Liver (tissue), 8 donors: ENCODE measurements at regions not wholly inside any gene's neighbourhood (a gene's known extent, or its start where the extent isn't known, plus 50 kb on each side); places are given as distances from the start of the nearest gene placed in this dataset.

ENCODE experiments used
- DNase-seq: peaks from one replicate; pipeline ENCODE4 v3.0.0-alpha.2; 2017; ENCODE audit warnings: low spot score
- H3K27ac ChIP-seq, 2 donors: one replicate each; pipeline ENCODE4 v1.7.0; 2013; ENCODE audit warnings: inconsistent platforms in 2 of 2, low read length in 2 of 2, control low read depth in 1 of 2, low read depth in 1 of 2, mild to moderate bottlenecking in 1 of 2
- H3K27me3 ChIP-seq, 4 donors: one replicate each; pipeline versions ENCODE4 v1.6.1 to v1.7.0; 2013; ENCODE audit warnings: low read length in 3 of 4, inconsistent platforms in 1 of 4, mild to moderate bottlenecking in 1 of 4, moderate library complexity in 1 of 4; ENCODE audit not compliant: control insufficient read depth in 4 of 4, insufficient read depth in 4 of 4
- H3K36me3 ChIP-seq, 4 donors: one replicate each; pipeline versions ENCODE4 v1.6.1 to v1.7.0; 2013; ENCODE audit warnings: low read length in 3 of 4, mild to moderate bottlenecking in 3 of 4, low read depth in 1 of 4, moderate library complexity in 1 of 4; ENCODE audit not compliant: control insufficient read depth in 4 of 4, insufficient read depth in 3 of 4
- H3K4me1 ChIP-seq, 4 donors: one replicate each; pipeline versions ENCODE4 v1.6.1 to v1.7.0; 2013; ENCODE audit warnings: low read length in 3 of 4, mild to moderate bottlenecking in 3 of 4, moderate library complexity in 1 of 4; ENCODE audit not compliant: control insufficient read depth in 4 of 4, insufficient read depth in 4 of 4
- H3K4me3 ChIP-seq, 3 donors: one replicate each; pipeline versions ENCODE4 v1.6.1 to v1.7.0; 2013; ENCODE audit warnings: low read length in 3 of 3, control low read depth in 1 of 3, low read depth in 1 of 3, mild to moderate bottlenecking in 1 of 3
- H3K9ac ChIP-seq, 2 donors: one replicate each; pipeline ENCODE4 v1.7.0; 2013; ENCODE audit warnings: low read length in 2 of 2, mild to moderate bottlenecking in 2 of 2, moderate library complexity in 2 of 2, control low read depth in 1 of 2, low read depth in 1 of 2
- H3K9me3 ChIP-seq, 4 donors: one replicate each; pipeline versions ENCODE4 v1.6.1 to v1.7.0; 2013; ENCODE audit warnings: low read length in 3 of 4; ENCODE audit not compliant: control insufficient read depth in 4 of 4
- ATF3 ChIP-seq: IDR thresholded peaks from 2 replicates; pipeline ENCODE4 v1.6.1; 2016; ENCODE audit warnings: antibody characterized with exemption
- CTCF ChIP-seq: fragments of 150-350 bp; IDR thresholded peaks from 2 replicates; pipeline ENCODE4 v1.5.1; 2017; ENCODE audit warnings: improper control_type of control experiment, low read depth, low read length; ENCODE audit not compliant: missing input control
- EGR1 ChIP-seq, 2 donors: IDR thresholded peaks; 2 replicates each; pipeline ENCODE4 v1.6.1; 2016 to 2018; ENCODE audit warnings: antibody characterized with exemption in 2 of 2, low read depth in 2 of 2
- FOXA1 ChIP-seq: IDR thresholded peaks from 2 replicates; pipeline ENCODE4 v1.6.1; 2016; ENCODE audit warnings: antibody characterized with exemption
- FOXA2 ChIP-seq: IDR thresholded peaks from 2 replicates; pipeline ENCODE4 v1.6.1; 2016; ENCODE audit warnings: antibody characterized with exemption
- GABPA ChIP-seq, 2 donors: IDR thresholded peaks in 1 of 2; conservative IDR thresholded peaks in 1 of 2; 2 replicates each; pipeline ENCODE4 v1.6.1; 2016; ENCODE audit warnings: antibody characterized with exemption in 2 of 2, mild to moderate bottlenecking in 1 of 2, moderate library complexity in 1 of 2
- HNF4A ChIP-seq, 2 donors: conservative IDR thresholded peaks; 2 replicates each; pipeline ENCODE4 v1.6.1; 2016; ENCODE audit warnings: antibody characterized with exemption in 2 of 2, mild to moderate bottlenecking in 2 of 2
- HNF4G ChIP-seq: IDR thresholded peaks from 2 replicates; pipeline ENCODE4 v1.6.1; 2016; ENCODE audit warnings: antibody characterized with exemption
- JUND ChIP-seq, 2 donors: IDR thresholded peaks; 2 replicates each; pipeline ENCODE4 v1.6.1; 2016; ENCODE audit warnings: antibody characterized with exemption in 2 of 2
- MAX ChIP-seq: IDR thresholded peaks from 2 replicates; pipeline ENCODE4 v1.6.1; 2016; ENCODE audit warnings: antibody characterized with exemption
- NR2F2 ChIP-seq: IDR thresholded peaks from 2 replicates; pipeline ENCODE4 v1.6.1; 2016; ENCODE audit warnings: antibody characterized with exemption
- RAD21 ChIP-seq, 2 donors: IDR thresholded peaks; 2 replicates each; pipeline ENCODE4 v1.6.1; 2016; ENCODE audit warnings: antibody characterized with exemption in 2 of 2, mild to moderate bottlenecking in 2 of 2
- REST ChIP-seq: IDR thresholded peaks from 2 replicates; pipeline ENCODE4 v1.6.1; 2016; ENCODE audit warnings: antibody characterized with exemption, mild to moderate bottlenecking
- RXRA ChIP-seq, 2 donors: IDR thresholded peaks; 2 replicates each; pipeline ENCODE4 v1.6.1; 2017 to 2018; ENCODE audit warnings: antibody characterized with exemption in 2 of 2, mild to moderate bottlenecking in 1 of 2
- SP1 ChIP-seq: IDR thresholded peaks from 2 replicates; pipeline ENCODE4 v1.6.1; 2018; ENCODE audit warnings: antibody characterized with exemption, mild to moderate bottlenecking
- TAF1 ChIP-seq: conservative IDR thresholded peaks from 2 replicates; pipeline ENCODE4 v1.6.1; 2016; ENCODE audit warnings: antibody characterized with exemption, mild to moderate bottlenecking
- YY1 ChIP-seq: IDR thresholded peaks from 2 replicates; pipeline ENCODE4 v1.6.1; 2016; ENCODE audit warnings: antibody characterized with exemption, mild to moderate bottlenecking
- ZBTB33 ChIP-seq: IDR thresholded peaks from 2 replicates; pipeline ENCODE4 v1.6.1; 2016; ENCODE audit warnings: antibody characterized with exemption
- WGBS: extraction: QIAGEN DNeasy Blood & Tissue Kit; methylation state at CpG from one replicate; pipeline ENCODE4 v1.1.7; 2013; 5-methylcytosine and 5-hydroxymethylcytosine counted together
- donor health status: healthy.
- donor health status: healthy.
- donor health status: healthy.
- donor health status: healthy.
- donor health status: healthy.

- TF ChIP-seq CTCF, result no peak
- no peak for TF ChIP-seq MAX
- no peak for TF ChIP-seq SP1
- TF ChIP-seq JUND (IDR thresholded peaks at IDR 0.05), result no peak
- TF ChIP-seq TAF1, result no peak
- no peak for TF ChIP-seq FOXA1
- no peak for TF ChIP-seq FOXA2
- TF ChIP-seq ZBTB33, result no peak
- no peak for TF ChIP-seq GABPA (IDR thresholded peaks at IDR 0.05 in 1 of 2, conservative IDR thresholded peaks at IDR 0.05 in 1 of 2)
- no peak for TF ChIP-seq REST
- no peak for TF ChIP-seq ATF3
- no peak for TF ChIP-seq EGR1 (IDR thresholded peaks at IDR 0.05; ENCODE audit: low read depth in 2 of 2)
- TF ChIP-seq RAD21 (IDR thresholded peaks at IDR 0.05), result no peak
- no peak for TF ChIP-seq RXRA (IDR thresholded peaks at IDR 0.05)
- no peak for TF ChIP-seq NR2F2
- no peak for TF ChIP-seq HNF4G
- TF ChIP-seq HNF4A (conservative IDR thresholded peaks at IDR 0.05), result no peak
- TF ChIP-seq YY1, result no peak
These were observed 82.8 kb upstream of the OR5AK2 start for GRCh38 chr11:56905936-56906335.

GRCh38 chr11:56905442-56905841 lies 83.3 kb upstream of the OR5AK2 start:
- WGBS, result 69% methylated on average over 4 of the region's 4 CpGs
- TF ChIP-seq JUND (IDR thresholded peaks at IDR 0.05) (no peak), HNF4A (conservative IDR thresholded peaks at IDR 0.05) (no peak), SP1 (no peak), ZBTB33 (no peak), NR2F2 (no peak), TAF1 (no peak), RXRA (IDR thresholded peaks at IDR 0.05) (no peak), CTCF (no peak), RAD21 (IDR thresholded peaks at IDR 0.05) (no peak), FOXA2 (no peak), EGR1 (IDR thresholded peaks at IDR 0.05; ENCODE audit: low read depth in 2 of 2) (no peak), YY1 (no peak), FOXA1 (no peak), GABPA (IDR thresholded peaks at IDR 0.05 in 1 of 2, conservative IDR thresholded peaks at IDR 0.05 in 1 of 2) (no peak)
- Histone ChIP-seq H3K9me3 (no peaks in the 10 kb centered on the region), H3K4me3 (no peak overlapping the region), H3K36me3 (no peaks in the 10 kb centered on the region), H3K4me1 (no peaks in the 10 kb centered on the region), H3K27me3 (peaks cover 0 to 3% (median 0%) of the 10 kb centered on the region in 4 donors), H3K9ac (no peak overlapping the region), H3K27ac (no peak overlapping the region)
- DNase-seq, result no peak

More at GRCh38 chr11:56905936-56906335, 82.8 kb upstream of the OR5AK2 start:
- no peak overlapping the region for H3K9ac ChIP-seq
- H3K36me3 ChIP-seq, result no peaks in the 10 kb centered on the region
- DNase-seq, result no peak
- H3K4me3 ChIP-seq, result no peak overlapping the region
- 82% methylated on average over 1 of the region's 1 CpG for WGBS
- H3K27ac ChIP-seq, result no peak overlapping the region
- H3K9me3 ChIP-seq, result no peaks in the 10 kb centered on the region
- no peaks in the 10 kb centered on the region for H3K4me1 ChIP-seq
- H3K27me3 ChIP-seq, result peaks cover 0 to 3% (median 0%) of the 10 kb centered on the region in 4 donors
